ENCODE measurements at regions not wholly inside any gene's neighbourhood (a gene's known extent, or its start where the extent isn't known, plus 50 kb on each side); places are given as distances from the start of the nearest gene placed in this dataset.
"Not testable (repeated sequence)": the region's sequence is repeated elsewhere in the genome, so short reads cannot be mapped to it uniquely, and the experiment has no call there.

- H3K27ac ChIP-seq, result no peak overlapping the region
- no peaks in the 10 kb centered on the region for H3K36me3 ChIP-seq
- intact Hi-C loops (cut with DNase I; ENCODE audit: low total_unique reads), result no loop called here
- no peak for DNase-seq (ENCODE audit: low spot score in 2 of 2)
- no peaks in the 10 kb centered on the region for H3K9me3 ChIP-seq
- H3K4me3 ChIP-seq, result no peak overlapping the region
- no peaks in the 10 kb centered on the region for H3K4me1 ChIP-seq
- H3K27me3 ChIP-seq, result peaks cover 5 to 21% of the 10 kb centered on the region in 2 donors
- no peak for TF ChIP-seq CTCF (IDR thresholded peaks at IDR 0.05)
- no peak for TF ChIP-seq POLR2A (IDR thresholded peaks at IDR 0.05)
- no peak for TF ChIP-seq POLR2AphosphoS5 (IDR thresholded peaks at IDR 0.05)
Observed at GRCh38 chr15:28459279-28459678, 73.5 kb downstream of the GOLGA8G start.

- H3K27ac ChIP-seq; intact Hi-C loops (cut with DNase I; ENCODE audit: low total_unique reads); H3K36me3 ChIP-seq; H3K4me1 ChIP-seq; H3K9me3 ChIP-seq; H3K4me3 ChIP-seq: not testable (repeated sequence)
- DNase-seq (ENCODE audit: low spot score in 2 of 2), result peak in 1 of 2 donors; percentile 47
- H3K27me3 ChIP-seq, result peaks cover 5 to 21% of the 10 kb centered on the region in 2 donors
Observed at GRCh38 chr15:28457396-28457932, 75.3 kb downstream of the GOLGA8G start.

- DNase-seq (ENCODE audit: low spot score in 2 of 2), result peak in 1 of 2 donors; percentile 50
- TF ChIP-seq POLR2AphosphoS5 (IDR thresholded peaks at IDR 0.05), result no peak
- no peak for TF ChIP-seq POLR2A (IDR thresholded peaks at IDR 0.05)
- TF ChIP-seq CTCF (IDR thresholded peaks at IDR 0.05), result no peak
- H3K27ac ChIP-seq, result no peak overlapping the region
- H3K27me3 ChIP-seq, result peaks cover 5 to 21% of the 10 kb centered on the region in 2 donors
- H3K4me3 ChIP-seq, result no peak overlapping the region
- intact Hi-C loops (cut with DNase I; ENCODE audit: low total_unique reads), result no loop called here
- H3K4me1 ChIP-seq, result no peaks in the 10 kb centered on the region
- no peaks in the 10 kb centered on the region for H3K36me3 ChIP-seq
- H3K9me3 ChIP-seq, result no peaks in the 10 kb centered on the region
Observed at GRCh38 chr15:28456476-28457395, 76.0 kb downstream of the GOLGA8G start.

GRCh38 chr15:28455537-28456475, 77.0 kb downstream of the GOLGA8G start:
- DNase-seq (ENCODE audit: low spot score in 2 of 2), result peak in 1 of 2 donors; percentile 51
- peaks cover 5 to 21% of the 10 kb centered on the region in 2 donors for H3K27me3 ChIP-seq
- H3K36me3 ChIP-seq; H3K9me3 ChIP-seq; H3K4me1 ChIP-seq; H3K4me3 ChIP-seq; intact Hi-C loops (cut with DNase I; ENCODE audit: low total_unique reads); H3K27ac ChIP-seq: not testable (repeated sequence)

GRCh38 chr15:28454751-28455220, 76.3 kb downstream of the GOLGA8F start:
- H3K4me1 ChIP-seq; intact Hi-C loops (cut with DNase I; ENCODE audit: low total_unique reads); H3K9me3 ChIP-seq; H3K27ac ChIP-seq; DNase-seq (ENCODE audit: low spot score in 2 of 2); H3K36me3 ChIP-seq: not testable (repeated sequence)
- peak overlapping the region in 2 of 3 donors; percentile 35 to 51 for H3K4me3 ChIP-seq
- peaks cover 5 to 21% of the 10 kb centered on the region in 2 donors for H3K27me3 ChIP-seq

Measured in breast epithelium (tissue), 4 donors.